NCI-H2171 (cell line): ENCODE measurements at regions not wholly inside any gene's neighbourhood (a gene's known extent, or its start where the extent isn't known, plus 50 kb on each side); places are given as distances from the start of the nearest gene placed in this dataset.

Source experiments
- DNase-seq: peaks from one replicate; lab custom pipeline; 2025; lab: John Stamatoyannopoulos, UW

- DNase-seq: peak; percentile 2
Observed at GRCh38 chr7:31175672-31176071, 123.6 kb downstream of the ADCYAP1R1 start.

DNA sequence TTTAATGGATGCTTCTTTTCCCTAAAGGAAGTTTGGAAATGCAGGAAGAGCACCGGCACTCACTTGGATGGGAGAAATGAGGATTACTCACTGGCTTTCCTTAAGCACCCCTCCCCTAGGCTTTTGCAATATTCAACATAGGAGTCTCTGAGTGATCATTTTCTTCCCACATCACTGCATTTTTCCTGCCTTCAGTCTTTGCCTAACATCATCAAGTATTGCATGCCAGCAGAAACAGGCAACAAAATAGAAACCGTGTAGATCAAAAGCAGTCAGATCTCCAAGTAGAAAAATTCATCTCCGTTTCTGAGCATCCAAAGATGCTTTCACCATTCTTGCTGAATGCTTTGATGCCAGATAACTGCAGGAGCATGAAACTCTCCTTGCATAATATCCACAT is 119.9 kb downstream of the ADCYAP1R1 start:
- DNase-seq: no peak

GRCh38 chr7:31171216-31171785 is 119.2 kb downstream of the ADCYAP1R1 start:
- DNase-seq: no peak
